Thymus (tissue), 11 donors: ENCODE measurements at regions not wholly inside any gene's neighbourhood (a gene's known extent, or its start where the extent isn't known, plus 50 kb on each side); places are given as distances from the start of the nearest gene placed in this dataset.
"Not testable (repeated sequence)": the region's sequence is repeated elsewhere in the genome, so short reads cannot be mapped to it uniquely, and the experiment has no call there.

ENCODE experiments used
- DNase-seq, 9 donors: peaks; one replicate each; pipeline ENCODE4 v3.0.0-alpha.2; 2013; ENCODE audit warnings: low spot score in 9 of 9, low read depth in 6 of 9, missing footprints in 1 of 9
- H3K27ac ChIP-seq, 2 donors: one replicate each; pipeline ENCODE4 v1.5.1; 2013; ENCODE audit warnings: control low read depth in 1 of 2, low read depth in 1 of 2, low read length in 1 of 2, mild to moderate bottlenecking in 1 of 2, moderate library complexity in 1 of 2
- H3K27me3 ChIP-seq, 2 donors: one replicate each; pipeline ENCODE4 v1.5.1; 2013; ENCODE audit warnings: low read length in 1 of 2; ENCODE audit not compliant: control insufficient read depth in 2 of 2, insufficient read depth in 1 of 2
- H3K36me3 ChIP-seq, 2 donors: one replicate each; pipeline ENCODE4 v1.5.1; 2013; ENCODE audit warnings: low read length in 1 of 2, mild to moderate bottlenecking in 1 of 2, moderate library complexity in 1 of 2; ENCODE audit not compliant: control insufficient read depth in 2 of 2, insufficient read depth in 2 of 2
- H3K4me1 ChIP-seq, 2 donors: one replicate each; pipeline ENCODE4 v1.5.1; 2013; ENCODE audit warnings: low read length in 2 of 2; ENCODE audit not compliant: control insufficient read depth in 2 of 2, insufficient read depth in 2 of 2
- H3K4me3 ChIP-seq, 2 donors: one replicate each; pipeline ENCODE4 v1.5.1; 2013; ENCODE audit warnings: low read length in 2 of 2, control low read depth in 1 of 2, mild to moderate bottlenecking in 1 of 2
- H3K9me3 ChIP-seq, 2 donors: one replicate each; pipeline ENCODE4 v1.5.1; 2013; ENCODE audit warnings: low read length in 1 of 2, mild to moderate bottlenecking in 1 of 2; ENCODE audit not compliant: control insufficient read depth in 2 of 2, insufficient read depth in 1 of 2
- WGBS: extraction: QIAGEN DNeasy Blood & Tissue Kit; methylation state at CpG from one replicate; pipeline ENCODE4 v1.1.7; 2013; 5-methylcytosine and 5-hydroxymethylcytosine counted together
- donor health status: healthy.

DNA sequence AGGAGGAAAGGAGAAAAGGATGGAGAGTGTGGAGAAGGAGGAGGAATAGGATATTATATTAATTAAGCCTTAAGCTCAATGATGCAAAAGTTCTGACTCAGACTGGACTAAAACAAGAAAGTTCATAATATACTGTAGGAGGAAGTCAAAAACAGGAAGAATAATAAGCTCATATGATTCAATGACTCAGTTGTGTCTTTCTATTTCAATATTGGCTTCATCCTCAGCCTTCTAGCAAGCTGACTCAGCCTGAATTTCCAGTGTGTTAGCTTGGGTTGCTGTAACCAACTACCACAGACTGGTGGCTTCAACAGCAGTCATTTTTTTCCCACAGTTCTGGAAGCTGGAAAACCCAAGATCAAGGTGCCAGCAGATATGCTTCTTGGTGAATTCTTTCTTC lies 254.8 kb upstream of the DPP6 start:
- H3K9me3 ChIP-seq, H3K36me3 ChIP-seq, H3K4me1 ChIP-seq, H3K4me3 ChIP-seq, H3K27me3 ChIP-seq, DNase-seq, H3K27ac ChIP-seq: not testable (repeated sequence)

DNA sequence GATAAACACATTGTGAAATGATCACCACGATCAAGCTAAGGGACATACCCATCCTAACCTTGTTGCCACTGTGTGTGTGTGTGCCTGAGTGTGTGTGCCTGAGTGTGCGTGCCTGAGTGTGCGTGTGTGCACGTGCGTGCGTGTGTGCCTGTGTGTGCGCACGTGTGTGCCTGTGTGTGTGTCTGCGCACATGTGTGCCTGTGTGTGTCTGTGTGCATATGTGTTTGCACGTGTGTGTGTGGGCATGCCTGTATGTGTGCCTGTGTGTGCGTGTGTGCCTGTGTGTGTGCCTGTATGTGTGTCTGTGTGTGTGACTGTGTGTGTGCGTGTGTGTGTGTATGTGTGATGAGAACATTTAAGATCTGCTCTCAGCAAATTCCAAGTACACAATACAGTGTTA lies 244.1 kb upstream of the DPP6 start:
- DNase-seq, result no peak
- 98% methylated on average over 12 of the region's 12 CpGs for WGBS
- H3K4me1 ChIP-seq, result no peaks in the 10 kb centered on the region
- no peaks in the 10 kb centered on the region for H3K36me3 ChIP-seq
- no peak overlapping the region for H3K27ac ChIP-seq
- H3K9me3 ChIP-seq, result no peaks in the 10 kb centered on the region
- H3K4me3 ChIP-seq, result no peak overlapping the region
- no peaks in the 10 kb centered on the region for H3K27me3 ChIP-seq

DNA sequence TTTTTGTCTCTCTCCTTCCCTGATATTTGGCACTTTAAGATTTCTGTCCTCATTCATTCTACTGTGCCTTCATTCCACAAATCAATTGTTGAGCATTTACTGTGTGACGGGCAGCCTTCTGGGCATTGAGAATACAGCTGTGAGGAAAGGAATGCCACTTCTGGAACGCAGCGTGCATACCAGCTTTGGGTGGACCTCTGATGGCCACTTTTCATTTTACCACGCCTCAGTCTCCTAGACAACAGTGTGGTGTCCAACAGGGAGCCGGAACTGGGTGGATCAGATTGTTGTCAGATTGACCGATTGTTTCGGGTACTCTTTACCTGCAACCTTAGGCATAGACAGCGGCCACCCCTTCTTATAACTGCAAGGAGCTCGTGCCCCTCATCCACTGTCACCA lies 222.7 kb upstream of the DPP6 start:
- Histone ChIP-seq H3K9me3 (no peaks in the 10 kb centered on the region), H3K4me3 (no peak overlapping the region), H3K27me3 (no peaks in the 10 kb centered on the region), H3K36me3 (no peaks in the 10 kb centered on the region), H3K4me1 (no peaks in the 10 kb centered on the region), H3K27ac (no peak overlapping the region)
- WGBS, result 84% methylated on average over 9 of the region's 9 CpGs
- DNase-seq, result no peak

DNA sequence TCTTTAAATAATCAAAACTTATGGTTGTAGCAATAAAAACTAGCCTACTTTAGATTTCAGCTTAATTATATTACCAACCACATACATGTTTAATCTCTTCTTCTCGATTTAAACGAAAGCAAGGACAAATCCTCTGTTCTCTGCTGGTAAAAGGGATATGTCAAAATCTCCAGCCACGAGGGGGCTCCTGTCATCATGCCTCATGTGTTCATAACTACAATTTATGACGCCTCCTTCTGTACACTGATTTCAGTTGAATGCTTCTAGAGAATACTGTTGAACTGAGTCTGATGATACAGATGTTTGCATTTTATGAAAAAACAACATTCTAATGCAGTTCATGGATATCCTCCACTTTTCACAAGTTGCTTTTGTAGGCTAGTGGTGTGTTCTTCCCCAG lies 220.0 kb upstream of the DPP6 start:
- Histone ChIP-seq H3K9me3 (no peaks in the 10 kb centered on the region), H3K4me1 (no peaks in the 10 kb centered on the region), H3K36me3 (no peaks in the 10 kb centered on the region), H3K27ac (no peak overlapping the region), H3K4me3 (no peak overlapping the region), H3K27me3 (no peaks in the 10 kb centered on the region)
- whole genome bisulfite sequencing, result 78% methylated on average over 4 of the region's 4 CpGs
- DNase-seq, result no peak

DNA sequence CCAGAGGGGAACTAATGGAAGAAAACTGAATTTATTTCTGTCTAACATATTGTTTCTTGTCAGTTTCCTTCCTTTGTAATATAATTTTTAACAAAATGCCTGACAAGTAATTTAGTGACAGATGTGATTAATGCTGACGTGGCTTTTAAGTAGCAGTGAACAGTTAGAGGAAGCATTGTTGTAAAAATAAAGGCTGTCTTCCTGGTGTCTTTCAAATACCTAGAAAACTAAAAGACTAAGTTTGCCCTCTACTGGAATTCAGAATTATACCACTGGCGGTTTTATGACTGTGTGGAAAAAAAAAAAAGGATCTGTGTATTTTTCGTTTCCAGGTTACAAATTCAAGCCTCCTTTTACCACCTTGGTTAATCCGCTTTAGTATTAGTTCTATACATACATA lies 217.1 kb upstream of the DPP6 start:
- no peak for DNase-seq

DNA sequence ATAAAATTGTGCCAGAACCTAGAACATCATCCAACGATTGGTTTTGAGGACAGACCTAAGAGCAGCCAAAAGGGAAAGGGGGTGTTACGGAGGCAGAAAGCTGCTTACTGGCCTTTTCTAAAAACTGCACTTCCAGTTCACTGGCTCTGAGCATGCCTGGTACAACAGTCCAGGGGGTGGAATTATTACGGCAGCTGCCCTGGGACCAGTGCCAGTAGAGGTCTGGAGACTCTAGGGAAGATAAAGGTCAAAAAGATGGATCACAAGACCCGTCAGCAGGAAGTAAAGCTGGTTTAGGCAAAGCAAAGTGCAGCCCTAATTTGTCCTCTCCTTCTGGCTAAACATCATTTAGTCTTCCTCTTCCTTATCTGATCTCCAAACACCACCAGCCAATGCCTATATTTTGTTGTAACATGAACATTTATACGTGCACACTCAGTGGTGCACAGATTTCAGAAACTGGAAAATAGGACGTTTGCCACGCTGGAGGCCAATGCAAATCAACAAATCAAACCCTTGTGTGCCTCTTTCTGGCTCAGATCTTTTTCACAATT lies 216.4 kb upstream of the DPP6 start:
- WGBS, result 76% methylated on average over 7 of the region's 7 CpGs
- no peak for DNase-seq
- H3K36me3 ChIP-seq, result no peaks in the 10 kb centered on the region
- H3K9me3 ChIP-seq, result no peaks in the 10 kb centered on the region
- H3K4me3 ChIP-seq, result no peak overlapping the region
- no peak overlapping the region for H3K27ac ChIP-seq
- no peaks in the 10 kb centered on the region for H3K4me1 ChIP-seq
- H3K27me3 ChIP-seq, result no peaks in the 10 kb centered on the region

More for the DNA sequence above, 217.1 kb upstream of the DPP6 start:
- H3K27me3 ChIP-seq, result no peaks in the 10 kb centered on the region
- no peaks in the 10 kb centered on the region for H3K9me3 ChIP-seq
- no peak overlapping the region for H3K27ac ChIP-seq
- no peak overlapping the region for H3K4me3 ChIP-seq
- H3K36me3 ChIP-seq, result no peaks in the 10 kb centered on the region
- H3K4me1 ChIP-seq, result no peaks in the 10 kb centered on the region
- WGBS, result 40% methylated on average over 4 of the region's 4 CpGs

DNA sequence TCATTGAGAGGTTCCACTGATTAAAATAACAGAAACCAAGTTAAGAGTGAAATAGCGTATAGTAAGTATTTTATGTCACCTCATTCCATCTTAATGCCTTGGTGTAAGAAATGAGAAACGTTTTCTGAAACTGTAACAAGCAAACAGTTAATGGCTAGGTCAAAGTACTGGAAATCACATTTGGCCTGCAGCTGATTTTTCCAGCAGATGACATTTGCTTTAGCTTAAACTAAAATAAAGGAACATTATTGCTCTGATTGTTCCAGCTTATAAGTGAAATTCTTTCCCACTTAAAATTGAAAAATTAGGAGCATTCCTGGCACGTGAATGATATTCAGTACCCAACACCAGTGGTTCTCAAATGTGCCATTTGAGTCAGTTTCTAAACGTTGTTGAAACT lies 213.6 kb upstream of the DPP6 start:
- Histone ChIP-seq H3K4me3 (no peak overlapping the region), H3K27me3 (no peaks in the 10 kb centered on the region), H3K4me1 (no peaks in the 10 kb centered on the region), H3K27ac (no peak overlapping the region), H3K36me3 (no peaks in the 10 kb centered on the region), H3K9me3 (peaks cover 0 to 3% of the 10 kb centered on the region in 2 donors)
- 86% methylated on average over 4 of the region's 4 CpGs for WGBS
- no peak for DNase-seq

DNA sequence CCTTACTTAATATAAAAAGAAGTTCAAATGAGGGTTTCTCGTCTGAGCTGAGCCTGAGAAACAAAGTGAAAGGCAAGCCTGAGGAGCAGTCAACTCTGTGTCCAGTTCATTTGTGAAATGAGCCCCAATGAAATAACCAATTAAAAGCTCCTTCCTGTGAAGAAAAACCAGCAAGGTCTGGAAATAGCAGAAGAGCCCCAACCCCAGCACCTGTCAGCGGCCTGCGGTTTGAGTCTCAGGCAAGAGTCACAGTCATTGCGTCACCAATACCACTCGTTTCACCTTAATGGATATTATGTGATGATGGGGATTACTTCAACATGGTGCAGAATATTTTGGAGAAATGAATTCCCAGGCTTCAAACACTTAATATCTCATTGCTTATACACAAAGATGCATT lies 211.3 kb upstream of the DPP6 start:
- WGBS, result 97% methylated on average over 5 of the region's 5 CpGs
- H3K27ac ChIP-seq, result no peak overlapping the region
- no peaks in the 10 kb centered on the region for H3K36me3 ChIP-seq
- H3K27me3 ChIP-seq, result no peaks in the 10 kb centered on the region
- no peak for DNase-seq
- no peak overlapping the region for H3K4me3 ChIP-seq
- H3K4me1 ChIP-seq, result no peaks in the 10 kb centered on the region
- H3K9me3 ChIP-seq, result peaks cover 0 to 3% of the 10 kb centered on the region in 2 donors

DNA sequence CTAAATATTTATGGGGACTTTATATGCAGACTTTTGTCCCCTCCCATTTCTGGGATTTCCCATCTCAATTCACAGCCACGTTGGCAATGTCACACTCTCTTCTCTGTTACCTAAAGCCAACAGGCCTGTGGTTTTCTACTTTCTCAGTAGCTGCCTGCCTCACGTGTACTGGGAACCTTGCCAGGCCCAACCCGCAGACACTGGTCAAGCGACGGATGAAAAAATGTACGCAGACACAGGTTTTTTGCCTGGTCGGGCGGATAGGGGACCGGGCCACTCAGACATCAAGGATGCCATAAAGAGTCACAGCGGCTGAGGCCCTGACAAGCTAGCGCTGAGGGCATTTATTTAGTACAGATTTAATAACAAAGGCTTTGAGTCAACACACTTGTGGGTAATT lies 204.4 kb upstream of the DPP6 start:
- DNase-seq, result no peak
- WGBS, result 89% methylated on average over 11 of the region's 11 CpGs
- Histone ChIP-seq H3K9me3 (peaks cover 1 to 3% of the 10 kb centered on the region in 2 donors), H3K4me1 (no peaks in the 10 kb centered on the region), H3K36me3 (no peaks in the 10 kb centered on the region), H3K27ac (no peak overlapping the region), H3K27me3 (no peaks in the 10 kb centered on the region), H3K4me3 (no peak overlapping the region)

DNA sequence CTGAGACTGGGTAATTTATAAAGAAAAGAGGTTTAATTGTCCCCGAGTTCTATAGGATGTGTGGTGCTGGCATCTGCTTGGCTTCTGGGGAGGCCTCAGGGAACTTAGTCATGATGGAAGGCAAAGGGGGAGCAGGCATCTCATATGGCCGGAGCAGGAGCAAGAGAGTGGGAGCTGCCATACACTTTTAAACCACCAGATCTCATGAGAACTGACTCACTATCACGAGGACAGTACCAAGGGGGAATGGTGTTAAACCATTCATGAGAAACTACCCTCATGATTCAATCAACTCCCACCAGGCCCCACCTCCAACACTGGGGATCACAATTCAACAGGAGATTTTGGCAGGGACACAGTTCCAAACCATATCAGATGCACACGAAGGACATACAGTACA lies 199.9 kb upstream of the DPP6 start:
- Histone ChIP-seq H3K9me3 (peaks cover 0 to 1% of the 10 kb centered on the region in 2 donors), H3K36me3 (no peaks in the 10 kb centered on the region), H3K4me3 (no peak overlapping the region), H3K4me1 (no peaks in the 10 kb centered on the region), H3K27me3 (no peaks in the 10 kb centered on the region), H3K27ac (no peak overlapping the region)
- 88% methylated on average over 4 of the region's 4 CpGs for WGBS
- DNase-seq, result no peak
